Hepatocyte (in vitro differentiated cells): ENCODE measurements at regions not wholly inside any gene's neighbourhood (a gene's known extent, or its start where the extent isn't known, plus 50 kb on each side); places are given as distances from the start of the nearest gene placed in this dataset.

Source experiments
- CTCF ChIP-seq: fragments of 200-600 bp; sonication (generic); IDR thresholded peaks from 2 replicates; pipeline ENCODE4 v1.5.1; 2016; ENCODE audit warnings: antibody characterized with exemption, mild to moderate bottlenecking; ENCODE audit not compliant: poor library complexity
- EZH2 ChIP-seq: fragments of 200-600 bp; sonication (generic); IDR thresholded peaks from 2 replicates; pipeline ENCODE4 v1.6.1; 2016; ENCODE audit warnings: antibody characterized with exemption, mild to moderate bottlenecking, borderline replicate concordance
- EZH2phosphoT487 ChIP-seq: fragments of 200-600 bp; sonication (generic); IDR thresholded peaks from one replicate; pipeline ENCODE4 v1.6.1; 2018; ENCODE audit warnings: antibody characterized with exemption, mild to moderate bottlenecking, low read depth, moderate library complexity; ENCODE audit not compliant: unreplicated experiment, severe bottlenecking

- TF ChIP-seq CTCF (no peak), EZH2phosphoT487 (no peak), EZH2 (no peak)
Observed at GRCh38 chr3:35262406-35262805, 376.9 kb upstream of the ARPP21 start.
